Heart left ventricle (tissue), 13 donors: ENCODE measurements at regions not wholly inside any gene's neighbourhood (a gene's known extent, or its start where the extent isn't known, plus 50 kb on each side); places are given as distances from the start of the nearest gene placed in this dataset.

ENCODE experiments used
- POLR2A ChIP-seq, 2 donors: fragments of 450-650 bp; IDR thresholded peaks; one replicate each; pipeline ENCODE4 v1.6.1; 2017; ENCODE audit warnings: antibody characterized with exemption in 2 of 2, mild to moderate bottlenecking in 2 of 2, moderate library complexity in 2 of 2
- TF ChIP-seq, protein P1 (sequence below), 12 donors: fragments of 200-600 bp; sonication (generic) in 4 of 12; IDR thresholded peaks; one replicate each; pipeline versions ENCODE4 v1.5.0 to v1.8.0; 2018 to 2022; ENCODE audit warnings: antibody characterized with exemption in 12 of 12, mild to moderate bottlenecking in 5 of 12
- donor health status: ischemic (EF 13 %, LVEDD 7.1; RV severe dilation, severe dysfunction).
- donor health status: DM: no; HTN: yes; CAD: no.
- donor health status: DM: no; HTN: no; CAD: no.
- donor health status: ischemic (EF 25% LVEDD 6.9; RV normal size, moderate dysfunction).
- donor health status: ischemic (EF 25% LVEDD 5.7; RV mildly dilated, moderate dysfunction).
- donor health status: ischemic (EF 35%, LVEDD 5.7; RV mildly dilated, moderate dysfunction).
- donor health status: nonischemic (EF 11% LVEDD 7.7; RV severe dilation, severe dysfunction).
- donor health status: DM: yes; HTN: yes; CAD: no.
- donor health status: PGD.
- donor health status: ischemic (EF 29% LVEDD 5.4; RV normal size, mild dysfunction).
- donor health status: nonischemic (EF 23%, LVEDD 6.1; RV moderate dilation, normal function).

DNA sequence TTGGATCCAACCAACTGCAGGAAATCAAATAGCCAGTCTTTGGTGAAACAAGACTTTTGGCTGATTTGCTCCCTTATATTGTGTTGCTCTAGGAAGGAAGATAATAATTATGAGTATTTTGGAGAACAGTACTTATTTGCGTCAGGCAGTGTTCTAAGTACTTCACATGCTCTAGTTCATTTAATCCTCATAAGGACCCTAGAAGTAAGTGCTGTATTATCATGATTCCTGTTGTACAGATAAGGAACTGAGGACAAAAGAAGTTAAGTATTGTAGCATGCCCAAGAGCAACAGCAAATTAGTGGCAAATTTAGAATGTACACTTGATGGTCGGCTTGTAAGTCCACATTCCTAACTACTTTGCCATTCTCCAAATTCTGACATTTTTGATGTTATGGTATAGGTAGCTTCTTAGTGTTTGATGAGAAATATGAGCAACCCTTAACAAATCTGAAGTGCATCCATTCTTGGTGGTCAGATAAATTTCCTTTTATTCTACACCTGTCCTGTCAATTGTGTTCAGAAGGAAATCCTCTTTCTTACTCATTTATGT, 72.0 kb downstream of the SPRY1 start:
- TF ChIP-seq, protein P1, sequence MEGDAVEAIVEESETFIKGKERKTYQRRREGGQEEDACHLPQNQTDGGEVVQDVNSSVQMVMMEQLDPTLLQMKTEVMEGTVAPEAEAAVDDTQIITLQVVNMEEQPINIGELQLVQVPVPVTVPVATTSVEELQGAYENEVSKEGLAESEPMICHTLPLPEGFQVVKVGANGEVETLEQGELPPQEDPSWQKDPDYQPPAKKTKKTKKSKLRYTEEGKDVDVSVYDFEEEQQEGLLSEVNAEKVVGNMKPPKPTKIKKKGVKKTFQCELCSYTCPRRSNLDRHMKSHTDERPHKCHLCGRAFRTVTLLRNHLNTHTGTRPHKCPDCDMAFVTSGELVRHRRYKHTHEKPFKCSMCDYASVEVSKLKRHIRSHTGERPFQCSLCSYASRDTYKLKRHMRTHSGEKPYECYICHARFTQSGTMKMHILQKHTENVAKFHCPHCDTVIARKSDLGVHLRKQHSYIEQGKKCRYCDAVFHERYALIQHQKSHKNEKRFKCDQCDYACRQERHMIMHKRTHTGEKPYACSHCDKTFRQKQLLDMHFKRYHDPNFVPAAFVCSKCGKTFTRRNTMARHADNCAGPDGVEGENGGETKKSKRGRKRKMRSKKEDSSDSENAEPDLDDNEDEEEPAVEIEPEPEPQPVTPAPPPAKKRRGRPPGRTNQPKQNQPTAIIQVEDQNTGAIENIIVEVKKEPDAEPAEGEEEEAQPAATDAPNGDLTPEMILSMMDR (IDR thresholded peaks at IDR 0.05): no peak
- no peak for TF ChIP-seq POLR2A (IDR thresholded peaks at IDR 0.05)
